Astrocyte (in vitro differentiated cells and primary cell): ENCODE measurements at regions not wholly inside any gene's neighbourhood (a gene's known extent, or its start where the extent isn't known, plus 50 kb on each side); places are given as distances from the start of the nearest gene placed in this dataset.

Experiments
- DNase-seq: peaks from one replicate; pipeline ENCODE4 v3.0.0-alpha.2; 2010; ENCODE audit warnings: low read depth
- FAIRE-seq: peaks from 2 replicates; lab custom pipeline; 2011; peaks lifted over from hg19 to GRCh38; lab: Jason Lieb, UNC
- H2AFZ ChIP-seq: 2 replicates; pipeline ENCODE4 v1.6.0; 2012; ENCODE audit warnings: low read depth, low read length, inconsistent platforms
- H3K27ac ChIP-seq: 2 replicates; pipeline ENCODE4 v1.5.1; 2011; ENCODE audit warnings: low read depth, low read length, inconsistent platforms
- H3K27me3 ChIP-seq: 2 replicates; pipeline ENCODE4 v1.6.0; 2011; ENCODE audit warnings: low read length, inconsistent platforms; ENCODE audit not compliant: insufficient read depth
- H3K36me3 ChIP-seq: 2 replicates; pipeline ENCODE4 v1.5.1; 2011; ENCODE audit warnings: low read length, inconsistent platforms; ENCODE audit not compliant: insufficient read depth
- H3K4me1 ChIP-seq: 2 replicates; pipeline ENCODE4 v1.5.1; 2011; ENCODE audit warnings: low read length, inconsistent platforms; ENCODE audit not compliant: insufficient read depth
- H3K4me2 ChIP-seq: 2 replicates; pipeline ENCODE4 v1.6.0; 2012; ENCODE audit warnings: low read length, inconsistent platforms
- H3K4me3 ChIP-seq: 2 replicates; pipeline ENCODE4 v1.5.1; 2011; ENCODE audit warnings: low read depth, mild to moderate bottlenecking, low read length, inconsistent platforms; ENCODE audit not compliant: insufficient read depth
- H3K79me2 ChIP-seq: 2 replicates; pipeline ENCODE4 v1.6.0; 2012; ENCODE audit warnings: mild to moderate bottlenecking, low read length, inconsistent platforms; ENCODE audit not compliant: insufficient read depth
- H3K9ac ChIP-seq: 2 replicates; pipeline ENCODE4 v1.6.0; 2012; ENCODE audit warnings: mild to moderate bottlenecking, low read length, inconsistent platforms
- H3K9me3 ChIP-seq: 2 replicates; pipeline ENCODE4 v1.5.1; 2012; ENCODE audit warnings: low read depth, mild to moderate bottlenecking, low read length, inconsistent platforms; ENCODE audit not compliant: insufficient read depth
- H4K20me1 ChIP-seq: 2 replicates; pipeline ENCODE4 v1.6.0; 2012; ENCODE audit warnings: low read length, inconsistent platforms; ENCODE audit not compliant: insufficient read depth
- H3K27ac Mint-ChIP-seq: one replicate; pipeline ENCODE4 v1.8.0; 2021; ENCODE audit warnings: mild to moderate bottlenecking, mixed read lengths; ENCODE audit not compliant: unreplicated experiment
- H3K27me3 Mint-ChIP-seq: one replicate; pipeline ENCODE4 v1.8.0; 2021; ENCODE audit warnings: low read depth, mixed read lengths; ENCODE audit not compliant: unreplicated experiment
- H3K36me3 Mint-ChIP-seq: one replicate; pipeline ENCODE4 v1.8.0; 2021; ENCODE audit warnings: low read depth, mixed read lengths; ENCODE audit not compliant: unreplicated experiment
- H3K4me1 Mint-ChIP-seq: one replicate; pipeline ENCODE4 v1.8.0; 2021; ENCODE audit warnings: low read depth, mixed read lengths; ENCODE audit not compliant: unreplicated experiment
- H3K4me3 Mint-ChIP-seq: one replicate; pipeline ENCODE4 v1.8.0; 2021; ENCODE audit warnings: mild to moderate bottlenecking, moderate library complexity, mixed read lengths; ENCODE audit not compliant: unreplicated experiment
- H3K9me3 Mint-ChIP-seq: one replicate; pipeline ENCODE4 v1.8.0; 2021; ENCODE audit warnings: mild to moderate bottlenecking, mixed read lengths; ENCODE audit not compliant: unreplicated experiment
- CTCF ChIP-seq: IDR thresholded peaks from 2 replicates; pipeline ENCODE4 v1.5.1; 2011; ENCODE audit warnings: low read depth, mild to moderate bottlenecking, inconsistent platforms, low read length, moderate library complexity; ENCODE audit not compliant: insufficient read depth
- EZH2 ChIP-seq: IDR thresholded peaks from 2 replicates; pipeline ENCODE4 v1.6.1; 2012; ENCODE audit warnings: mild to moderate bottlenecking, low read length, inconsistent platforms; ENCODE audit not compliant: insufficient read depth

- no peak overlapping the region for H2AFZ ChIP-seq
- FAIRE-seq = no peak
- no peaks in the 10 kb centered on the region for H3K9me3 ChIP-seq
- no peaks in the 10 kb centered on the region for H3K36me3 ChIP-seq
- H3K27ac Mint-ChIP-seq = no peak overlapping the region
- TF ChIP-seq CTCF = no peak
- no peak for TF ChIP-seq EZH2
- no peak overlapping the region for H3K4me3 Mint-ChIP-seq
- no peaks in the 10 kb centered on the region for H3K9me3 Mint-ChIP-seq
- H3K27ac ChIP-seq = no peak overlapping the region
- no peaks in the 10 kb centered on the region for H3K36me3 Mint-ChIP-seq
- H3K4me3 ChIP-seq = no peak overlapping the region
- DNase-seq = no peak
- H3K9ac ChIP-seq = no peak overlapping the region
- H4K20me1 ChIP-seq = no peaks in the 10 kb centered on the region
- H3K4me1 Mint-ChIP-seq = peaks cover 1% of the 10 kb centered on the region
- no peak overlapping the region for H3K4me2 ChIP-seq
- H3K4me1 ChIP-seq = peaks cover 9% of the 10 kb centered on the region
- no peaks in the 10 kb centered on the region for H3K27me3 ChIP-seq
- H3K79me2 ChIP-seq = no peaks in the 10 kb centered on the region
- H3K27me3 Mint-ChIP-seq = no peaks in the 10 kb centered on the region
These were observed 305.5 kb upstream of the PRMT6 start for GRCh38 chr1:106751002-106751401.

GRCh38 chr1:106753066-106753465, 303.4 kb upstream of the PRMT6 start:
- H3K27me3 Mint-ChIP-seq = no peaks in the 10 kb centered on the region
- FAIRE-seq (no peak), DNase-seq (no peak)
- Histone ChIP-seq H3K9me3 (no peaks in the 10 kb centered on the region), H3K4me3 (no peak overlapping the region), H2AFZ (no peak overlapping the region), H3K36me3 (no peaks in the 10 kb centered on the region), H3K27ac (no peak overlapping the region), H3K79me2 (no peaks in the 10 kb centered on the region), H3K27me3 (no peaks in the 10 kb centered on the region), H3K4me1 (peaks cover 11% of the 10 kb centered on the region), H3K9ac (no peak overlapping the region), H4K20me1 (no peaks in the 10 kb centered on the region), H3K4me2 (no peak overlapping the region)
- TF ChIP-seq CTCF (no peak), EZH2 (no peak)
- no peak overlapping the region for H3K27ac Mint-ChIP-seq
- H3K4me1 Mint-ChIP-seq = peaks cover 1% of the 10 kb centered on the region
- no peaks in the 10 kb centered on the region for H3K36me3 Mint-ChIP-seq
- H3K4me3 Mint-ChIP-seq = no peak overlapping the region
- no peaks in the 10 kb centered on the region for H3K9me3 Mint-ChIP-seq

- no peaks in the 10 kb centered on the region for H3K79me2 ChIP-seq
- H3K36me3 Mint-ChIP-seq = no peaks in the 10 kb centered on the region
- H3K27ac Mint-ChIP-seq = no peak overlapping the region
These were observed 301.5 kb upstream of the PRMT6 start for GRCh38 chr1:106754957-106755356.

More at GRCh38 chr1:106754957-106755356, 301.5 kb upstream of the PRMT6 start:
- no peak overlapping the region for H3K4me2 ChIP-seq
- Mint-ChIP-seq H3K27me3 (no peaks in the 10 kb centered on the region), H3K9me3 (no peaks in the 10 kb centered on the region), H3K4me3 (no peak overlapping the region), H3K4me1 (peaks cover 1% of the 10 kb centered on the region)
- no peak for TF ChIP-seq EZH2
- no peak for TF ChIP-seq CTCF
- H3K9ac ChIP-seq = no peak overlapping the region
- peaks cover 11% of the 10 kb centered on the region for H3K4me1 ChIP-seq
- H3K4me3 ChIP-seq = no peak overlapping the region
- no peak overlapping the region for H2AFZ ChIP-seq
- no peaks in the 10 kb centered on the region for H3K9me3 ChIP-seq
- H3K36me3 ChIP-seq = no peaks in the 10 kb centered on the region
- FAIRE-seq (no peak), DNase-seq (no peak)
- H3K27ac ChIP-seq = no peak overlapping the region
- H4K20me1 ChIP-seq = no peaks in the 10 kb centered on the region
- H3K27me3 ChIP-seq = no peaks in the 10 kb centered on the region
